ENCODE measurements at regions not wholly inside any gene's neighbourhood (a gene's known extent, or its start where the extent isn't known, plus 50 kb on each side); places are given as distances from the start of the nearest gene placed in this dataset.

GRCh38 chr11:109752212-109752825, 330.3 kb downstream of the C11orf87 start:
- no peak for DNase-seq

GRCh38 chr11:109756521-109756920, 334.5 kb downstream of the C11orf87 start:
- DNase-seq = no peak

- no peak for DNase-seq
These were observed 335.0 kb downstream of the C11orf87 start for GRCh38 chr11:109756951-109757350.

GRCh38 chr11:109762546-109762945, 330.6 kb upstream of the ZC3H12C start:
- DNase-seq = no peak

- no peak for DNase-seq
These were observed 327.4 kb upstream of the ZC3H12C start for GRCh38 chr11:109765709-109766311.

GRCh38 chr11:109769858-109770257, 323.3 kb upstream of the ZC3H12C start:
- no peak for DNase-seq

GRCh38 chr11:109770323-109770722, 322.9 kb upstream of the ZC3H12C start:
- DNase-seq = no peak

- peak; percentile 57 to 85 for DNase-seq
These were observed 320.3 kb upstream of the ZC3H12C start for GRCh38 chr11:109772892-109773291.

GRCh38 chr11:109775686-109776085, 317.5 kb upstream of the ZC3H12C start:
- DNase-seq = no peak

- DNase-seq = no peak
These were observed 310.2 kb upstream of the ZC3H12C start for GRCh38 chr11:109783014-109783413.

GRCh38 chr11:109783840-109784239, 309.4 kb upstream of the ZC3H12C start:
- no peak for DNase-seq

- no peak for DNase-seq
These were observed 308.7 kb upstream of the ZC3H12C start for GRCh38 chr11:109784536-109784935.

GRCh38 chr11:109785198-109785597, 308.0 kb upstream of the ZC3H12C start:
- DNase-seq = no peak

- no peak for DNase-seq
These were observed 307.5 kb upstream of the ZC3H12C start for GRCh38 chr11:109785714-109786113.

- no peak for DNase-seq
These were observed 304.2 kb upstream of the ZC3H12C start for GRCh38 chr11:109788948-109789490.

- DNase-seq = no peak
These were observed 303.3 kb upstream of the ZC3H12C start for GRCh38 chr11:109789901-109790300.

- no peak for DNase-seq
These were observed 301.9 kb upstream of the ZC3H12C start for GRCh38 chr11:109791337-109791736.

- no peak for DNase-seq
These were observed 298.7 kb upstream of the ZC3H12C start for GRCh38 chr11:109794501-109794900.

- DNase-seq = no peak
These were observed 298.0 kb upstream of the ZC3H12C start for GRCh38 chr11:109795234-109795633.

- no peak for DNase-seq
These were observed 296.9 kb upstream of the ZC3H12C start for GRCh38 chr11:109796253-109796652.

GRCh38 chr11:109798521-109798920, 294.7 kb upstream of the ZC3H12C start:
- no peak for DNase-seq

- no peak for DNase-seq
These were observed 293.6 kb upstream of the ZC3H12C start for GRCh38 chr11:109799604-109800003.

GRCh38 chr11:109804911-109805310, 288.3 kb upstream of the ZC3H12C start:
- DNase-seq = no peak

- DNase-seq = no peak
These were observed 287.0 kb upstream of the ZC3H12C start for GRCh38 chr11:109806205-109806604.

- no peak for DNase-seq
These were observed 284.6 kb upstream of the ZC3H12C start for GRCh38 chr11:109808569-109808968.
